Activated CD8-positive, alpha-beta memory T cell treated with anti-CD3 and anti-CD28 coated beads, Interleukin-2, amount 50 U/mL, for 1 hour (primary cell): ENCODE measurements at regions not wholly inside any gene's neighbourhood (a gene's known extent, or its start where the extent isn't known, plus 50 kb on each side); places are given as distances from the start of the nearest gene placed in this dataset.

ENCODE experiments used
- DNase-seq: peaks from one replicate; pipeline ENCODE4 v3.0.0-alpha.2; 2020; ENCODE audit errors: extremely low read depth

DNA sequence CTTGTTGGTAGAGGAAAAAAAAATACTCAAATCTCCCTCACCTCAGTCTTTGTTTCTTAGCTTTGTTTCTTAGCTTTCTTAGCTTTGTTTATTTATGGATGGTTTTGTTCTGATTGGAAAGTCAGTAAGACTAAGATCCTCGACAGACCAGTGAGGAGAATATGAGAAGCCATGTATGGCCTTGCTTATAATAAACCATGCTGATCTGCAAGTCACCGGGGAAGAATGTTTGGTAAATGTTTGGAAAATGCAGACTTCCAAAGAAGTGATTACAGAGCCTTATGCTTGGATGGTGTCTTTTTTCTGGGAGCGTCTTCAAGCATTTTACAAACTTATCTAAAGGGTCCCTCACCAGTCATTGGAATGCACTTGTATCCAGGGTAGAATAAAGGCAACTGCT lies 90.1 kb upstream of the NOCT start:
- DNase-seq = no peak

DNA sequence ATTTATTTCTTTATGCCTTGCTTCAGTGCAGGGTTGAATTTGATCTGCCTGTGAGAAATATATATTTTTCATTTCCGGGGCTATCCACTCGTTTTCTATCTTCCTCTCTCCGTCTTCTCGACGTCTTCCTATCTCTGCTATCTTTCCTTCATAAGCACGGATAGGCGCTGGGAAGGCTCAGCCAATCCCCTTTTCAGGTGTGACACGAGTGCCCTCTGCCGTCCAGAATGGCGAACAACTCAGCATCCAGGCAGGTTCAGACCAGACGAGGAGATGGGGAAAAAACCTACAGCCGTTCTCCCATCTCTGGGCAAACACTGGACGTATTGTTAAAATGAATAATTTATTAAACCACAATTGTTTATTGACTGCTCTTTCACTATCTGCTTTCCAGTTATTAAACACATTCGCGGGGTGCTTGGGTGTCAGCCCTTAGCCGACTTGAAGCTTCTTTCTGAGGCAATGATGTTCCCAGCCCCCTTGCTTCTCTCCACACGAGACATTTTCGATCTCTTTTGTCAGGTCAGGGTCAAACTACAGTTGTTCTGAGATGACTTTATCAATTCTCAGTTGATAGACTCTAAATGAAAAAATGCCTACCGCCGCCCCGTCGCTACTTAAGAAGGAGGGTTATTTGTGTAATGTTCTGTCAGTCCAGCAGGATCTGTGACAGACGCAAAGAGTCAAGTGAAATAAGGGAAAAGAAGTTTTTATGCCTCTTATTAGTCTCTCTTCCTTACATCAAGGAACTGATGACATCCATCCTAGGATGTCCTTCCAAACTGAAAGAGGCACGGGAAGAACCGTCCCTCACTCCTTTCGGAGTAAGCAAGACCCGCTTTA lies 96.3 kb upstream of the NOCT start:
- DNase-seq = no peak

DNA sequence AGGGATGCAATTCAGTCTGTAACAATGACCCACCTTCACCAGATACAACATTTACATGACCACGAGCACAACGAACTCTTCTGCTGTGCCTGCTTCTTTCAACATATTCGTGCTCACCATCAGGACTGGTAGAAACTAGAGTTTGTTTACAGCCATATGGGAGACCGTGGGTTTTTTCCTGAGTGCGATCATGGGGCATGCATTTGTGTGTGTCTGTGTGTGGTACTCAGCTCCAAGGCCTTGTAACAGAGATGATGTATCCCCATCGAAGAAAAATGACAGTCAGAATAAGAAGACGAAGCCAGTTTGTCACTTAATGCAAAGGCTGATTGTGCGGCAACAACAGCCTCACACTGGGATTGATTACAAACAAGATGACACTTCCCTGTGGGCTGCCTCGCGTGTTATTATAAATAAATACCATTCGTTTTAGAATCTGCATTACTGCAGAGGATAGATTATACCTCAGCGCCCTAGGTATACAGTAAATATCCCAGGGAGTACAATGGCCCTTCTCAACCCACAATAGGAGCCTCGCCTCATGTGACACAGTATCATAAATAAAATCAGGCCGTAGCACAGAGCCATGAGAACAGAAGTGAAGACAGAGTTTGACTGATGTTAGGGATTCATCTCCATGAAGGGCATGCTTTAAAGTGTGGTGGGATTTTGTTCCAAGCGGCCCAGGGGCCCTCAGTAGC lies 97.3 kb upstream of the NOCT start:
- DNase-seq = no peak

DNA sequence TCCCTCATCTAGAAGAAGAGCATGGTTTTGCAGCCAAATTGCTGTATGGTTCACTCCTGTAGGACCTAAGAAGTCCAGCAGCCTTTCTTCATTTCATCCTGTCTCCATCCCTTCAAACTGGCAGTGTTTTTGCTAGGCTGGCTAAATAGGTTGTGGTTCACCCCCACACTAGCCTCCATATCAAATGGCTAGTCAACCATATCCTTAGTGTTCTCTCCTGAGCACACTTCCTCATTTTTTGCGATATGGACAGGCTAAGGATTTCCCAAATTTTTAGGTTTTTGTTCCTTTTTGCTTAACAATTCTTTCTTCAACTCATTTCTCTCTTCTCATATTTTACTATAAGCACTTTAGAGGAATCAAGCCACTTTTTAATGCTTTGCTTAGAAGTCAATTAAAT lies 98.8 kb upstream of the NOCT start:
- DNase-seq = no peak

DNA sequence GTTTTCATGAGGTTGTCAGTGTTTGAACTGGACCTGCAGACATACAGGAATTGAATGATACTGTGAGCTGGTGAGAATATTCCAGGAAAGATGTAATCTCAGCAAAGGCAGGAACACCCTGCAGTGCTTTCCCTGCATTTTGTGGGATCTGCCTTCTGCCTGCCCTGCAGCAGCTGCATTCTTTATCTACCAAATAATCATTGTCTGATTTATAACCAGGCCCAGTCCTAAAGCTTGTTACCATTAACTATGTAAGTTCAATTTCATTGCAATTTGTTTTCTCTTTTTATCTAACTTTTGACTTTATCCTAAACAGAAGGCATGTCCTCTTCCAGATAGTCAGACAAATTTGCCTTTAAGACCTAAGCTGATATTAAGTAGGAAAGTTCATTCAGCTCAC lies 99.8 kb upstream of the NOCT start:
- DNase-seq = no peak

DNA sequence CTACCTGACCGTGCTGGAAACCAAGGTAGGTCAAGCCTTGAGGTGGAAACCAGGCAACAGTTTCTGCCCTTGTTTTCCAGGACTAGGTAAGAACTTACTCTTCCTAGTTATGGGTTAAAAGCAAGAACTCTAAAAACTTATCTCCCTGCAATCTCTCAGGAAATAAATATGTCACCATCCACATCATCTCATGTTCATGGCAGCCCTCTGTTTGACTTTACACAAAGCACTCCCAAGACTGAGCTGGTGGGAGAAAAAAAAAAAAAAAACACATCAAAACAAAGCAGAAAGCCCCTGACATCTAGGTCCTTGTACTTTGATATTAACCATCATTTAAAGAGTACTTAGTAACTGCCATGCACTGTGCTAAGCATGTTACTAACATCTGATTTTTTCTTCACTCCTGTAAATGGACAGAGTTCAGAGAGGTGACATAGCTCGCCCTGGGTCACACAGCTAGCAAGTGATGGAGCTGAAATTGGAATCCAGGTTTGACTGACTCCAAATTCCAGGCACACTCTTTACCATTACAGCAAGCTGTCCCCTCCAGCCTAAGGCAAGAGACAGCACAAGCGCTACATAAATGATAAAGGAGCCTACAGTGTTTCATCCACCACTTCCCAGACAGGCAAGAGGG lies 102.8 kb upstream of the NOCT start:
- no peak for DNase-seq

DNA sequence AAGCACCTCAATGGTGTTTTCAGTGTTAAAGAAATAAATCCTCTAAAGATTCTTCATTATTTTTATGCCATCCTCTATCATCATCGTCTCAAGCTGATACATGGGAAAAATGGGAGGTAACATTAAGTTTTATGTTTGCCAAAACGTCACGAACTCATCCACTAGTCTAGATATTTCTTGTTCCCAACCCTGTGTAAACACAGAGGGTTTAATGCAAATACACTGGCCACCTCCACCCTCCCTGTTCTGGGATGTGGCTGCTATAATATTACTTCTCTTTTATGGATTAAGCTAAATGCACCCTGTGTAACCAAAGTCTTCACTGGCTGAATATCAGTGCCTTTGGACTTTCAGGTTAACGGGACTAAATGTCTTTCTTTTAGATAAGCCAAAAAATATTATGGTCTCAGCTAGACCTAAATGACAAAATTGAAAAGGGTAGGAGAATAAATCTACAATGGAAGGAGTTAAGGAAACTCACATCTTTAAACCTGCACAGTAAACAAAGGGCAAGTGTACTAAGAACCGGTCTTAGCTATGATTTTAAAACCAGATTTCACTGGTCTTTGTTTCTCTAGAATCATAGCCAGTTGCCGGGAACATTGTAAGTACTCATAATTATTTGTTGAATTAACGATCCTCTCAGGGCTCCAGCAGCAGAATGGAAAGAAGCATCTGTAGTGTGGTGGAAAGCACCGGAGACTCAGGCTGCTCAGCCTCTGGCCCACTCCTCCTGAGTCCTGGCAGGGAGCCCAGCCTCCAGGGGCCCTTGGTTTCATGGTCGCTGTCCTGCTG lies 103.5 kb upstream of the NOCT start:
- DNase-seq = no peak

DNA sequence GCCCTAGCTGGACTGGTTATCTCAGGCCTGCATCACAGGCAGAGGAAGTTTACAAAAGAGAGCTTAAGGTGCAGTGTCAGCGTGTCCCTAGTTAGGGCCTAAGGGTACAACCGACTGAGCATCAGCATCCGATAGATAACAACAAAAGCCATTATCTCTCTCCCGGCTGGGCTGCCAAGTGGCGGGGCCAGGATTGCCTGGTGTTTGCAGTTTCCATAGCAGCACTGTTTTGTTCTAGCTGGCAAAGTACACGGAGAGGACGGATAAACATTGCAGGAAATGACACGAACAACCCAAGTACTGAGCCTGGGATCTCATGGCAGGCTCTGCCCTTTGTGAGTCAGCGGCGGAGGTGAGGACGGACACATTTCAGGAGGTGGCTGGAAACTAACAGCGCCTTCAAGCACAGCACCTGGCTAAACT lies 104.7 kb upstream of the NOCT start:
- no peak for DNase-seq

DNA sequence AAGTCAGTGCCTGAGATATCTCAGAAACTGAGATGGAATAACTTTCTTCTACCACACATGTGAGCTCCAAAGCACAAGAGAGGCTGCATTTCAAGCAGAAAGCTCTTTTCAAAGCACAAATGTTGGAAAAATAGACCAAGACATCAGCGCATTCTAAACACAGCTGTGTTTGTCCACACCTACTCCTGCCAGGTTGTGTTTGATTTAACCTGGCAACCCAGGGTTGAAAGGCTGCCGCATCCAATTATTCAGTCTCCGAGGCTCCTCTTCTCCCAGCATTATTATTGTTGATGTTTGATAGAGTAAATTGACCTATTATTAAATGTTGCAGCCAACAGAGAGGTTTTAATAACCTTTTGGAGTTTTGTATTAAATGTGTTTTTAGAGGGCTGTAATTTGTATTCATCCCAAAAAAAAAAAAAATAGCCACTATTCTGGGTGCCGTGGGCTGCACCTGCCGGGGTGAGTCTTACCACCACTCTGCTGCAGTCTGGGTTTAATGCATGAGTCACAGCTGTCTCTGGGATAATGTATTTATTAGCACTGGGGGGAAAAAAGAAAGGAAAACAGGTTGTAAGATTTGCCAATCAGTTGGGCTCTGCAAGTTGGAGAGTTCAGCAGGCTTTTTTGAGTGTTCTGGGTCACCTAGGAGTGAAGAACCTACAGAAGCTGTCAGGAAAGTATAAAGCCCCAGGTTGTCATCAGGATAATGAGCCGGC lies 105.2 kb upstream of the NOCT start:
- DNase-seq = no peak

DNA sequence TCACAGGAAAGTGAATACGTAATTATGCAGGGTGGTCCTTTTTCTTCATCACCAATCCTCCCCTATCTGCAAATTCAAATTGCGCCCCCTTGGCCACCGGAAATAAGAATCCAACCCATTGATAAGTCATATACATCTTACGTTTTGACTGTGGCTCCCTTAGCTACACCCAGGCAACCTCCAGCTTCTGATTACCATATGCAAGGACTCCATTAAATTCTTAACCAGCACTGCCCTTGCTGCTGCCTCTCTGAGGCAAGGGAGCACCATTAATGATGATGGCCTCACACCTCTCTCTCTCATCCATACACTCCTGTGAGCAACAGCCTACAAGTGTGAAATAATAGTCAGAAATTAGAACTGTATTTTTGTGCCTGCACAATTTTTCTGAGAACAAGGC lies 106.0 kb upstream of the NOCT start:
- DNase-seq = no peak

DNA sequence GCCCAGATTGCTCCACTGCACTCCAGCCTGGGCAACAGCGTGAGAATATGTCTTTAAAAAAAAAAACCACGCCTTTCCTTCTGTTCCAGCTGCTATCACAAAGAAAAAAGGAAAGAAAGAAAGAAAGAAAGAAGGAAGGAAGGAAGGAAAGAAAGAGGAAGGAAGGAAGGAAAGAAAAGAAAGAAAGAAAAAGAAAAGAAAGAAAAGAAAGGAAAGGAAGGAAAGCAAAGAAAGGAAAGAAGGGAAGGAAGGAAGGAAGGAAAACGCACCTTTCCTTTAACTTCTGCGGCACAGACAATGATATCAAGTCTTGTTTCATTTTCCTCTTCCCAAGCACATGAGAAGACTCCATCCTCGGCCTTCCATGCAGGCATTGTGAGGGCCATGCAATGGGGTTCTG lies 107.4 kb upstream of the NOCT start:
- DNase-seq = no peak

DNA sequence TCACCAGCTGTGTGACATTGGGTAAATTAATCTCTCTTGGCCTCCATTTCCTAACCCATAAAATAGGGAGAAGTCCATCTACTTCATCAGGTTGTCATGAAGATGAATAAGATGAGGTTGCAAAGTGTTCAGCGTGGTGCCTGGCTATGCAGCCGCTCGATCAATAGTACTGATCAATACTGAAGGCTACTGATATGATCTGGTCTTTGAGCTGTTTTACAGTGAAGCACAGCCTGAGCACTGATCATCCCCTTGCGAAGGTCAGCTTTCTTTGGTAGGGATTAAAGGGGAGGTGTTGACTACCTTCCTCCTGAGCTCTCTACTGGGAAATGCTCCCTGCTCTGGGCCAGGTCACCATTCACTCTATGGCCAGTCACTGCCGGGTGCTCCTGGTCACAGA lies 108.4 kb upstream of the NOCT start:
- no peak for DNase-seq

DNA sequence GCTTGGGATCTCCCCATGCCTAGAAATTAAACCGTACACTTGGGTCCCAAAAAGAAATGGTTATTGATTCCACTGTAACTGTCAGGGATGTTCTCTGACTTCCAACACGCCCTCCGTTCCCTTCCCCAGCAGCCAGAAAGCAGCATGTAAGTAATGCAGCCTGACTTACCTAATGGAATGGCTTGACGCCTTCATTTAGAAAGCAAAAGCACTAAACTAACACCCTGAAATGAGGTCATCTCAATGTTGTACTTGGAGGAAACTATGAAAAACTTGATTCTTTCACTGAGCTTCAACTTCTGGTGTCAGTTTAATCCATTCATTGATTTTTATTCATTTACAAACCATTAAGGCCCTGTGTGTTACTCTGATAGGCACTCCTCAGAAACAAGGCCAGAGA lies 110.8 kb upstream of the NOCT start:
- DNase-seq = no peak

DNA sequence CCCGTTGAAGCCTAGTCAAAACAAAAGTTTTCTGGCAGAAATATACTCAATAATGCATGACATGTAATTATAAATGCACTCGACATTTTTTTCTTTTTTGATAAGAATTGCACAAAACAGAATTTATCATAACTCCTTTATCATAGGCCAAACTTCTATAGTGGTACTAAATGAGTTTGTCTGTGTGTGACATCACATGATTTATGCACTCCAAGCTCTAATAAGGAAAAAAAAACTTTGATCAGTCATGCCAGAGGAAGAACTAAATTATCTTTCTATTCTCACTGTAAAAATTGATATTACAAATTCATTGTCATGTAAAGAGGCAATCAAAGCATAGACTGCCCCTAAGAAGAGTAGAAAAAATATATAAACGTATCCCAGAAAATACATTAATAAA lies 112.4 kb upstream of the NOCT start:
- DNase-seq = no peak

DNA sequence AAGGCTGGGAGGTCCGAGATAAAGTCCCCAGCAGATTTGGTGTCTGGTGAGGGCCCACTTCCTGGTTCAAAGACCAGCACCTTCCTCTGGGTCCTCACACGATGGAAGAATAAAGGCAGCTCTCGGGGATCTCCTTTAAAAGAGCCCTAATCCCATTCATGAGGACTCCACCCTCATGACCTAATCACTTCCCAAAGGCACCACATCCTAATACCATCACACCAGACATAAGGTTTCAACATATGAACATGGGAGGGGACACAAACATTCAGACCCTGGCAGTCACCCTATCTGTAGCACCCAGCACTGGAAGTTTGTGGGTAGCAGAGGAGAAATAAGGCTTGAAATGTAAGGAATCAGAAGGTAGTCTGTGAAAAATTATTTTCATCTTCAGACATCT lies 112.9 kb upstream of the NOCT start:
- no peak for DNase-seq

DNA sequence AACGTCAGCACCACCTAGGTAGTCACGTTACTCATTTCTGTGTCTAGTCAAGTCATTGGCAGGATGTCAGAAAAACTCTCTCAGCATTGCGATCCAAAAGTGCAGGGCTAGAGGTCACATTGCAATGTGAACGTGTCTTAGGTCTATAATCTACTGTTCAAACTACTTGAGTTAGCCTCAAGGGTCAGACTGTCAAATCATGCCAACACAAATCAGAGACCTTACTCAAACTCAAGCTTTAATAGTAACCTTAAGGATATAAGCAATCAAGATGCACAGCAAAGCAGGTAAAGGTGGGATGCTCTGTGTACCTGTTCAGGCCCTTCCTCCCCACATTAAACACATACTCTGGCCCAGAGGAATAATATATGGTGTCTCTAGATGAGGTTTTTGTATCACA lies 114.4 kb upstream of the NOCT start:
- DNase-seq = no peak

DNA sequence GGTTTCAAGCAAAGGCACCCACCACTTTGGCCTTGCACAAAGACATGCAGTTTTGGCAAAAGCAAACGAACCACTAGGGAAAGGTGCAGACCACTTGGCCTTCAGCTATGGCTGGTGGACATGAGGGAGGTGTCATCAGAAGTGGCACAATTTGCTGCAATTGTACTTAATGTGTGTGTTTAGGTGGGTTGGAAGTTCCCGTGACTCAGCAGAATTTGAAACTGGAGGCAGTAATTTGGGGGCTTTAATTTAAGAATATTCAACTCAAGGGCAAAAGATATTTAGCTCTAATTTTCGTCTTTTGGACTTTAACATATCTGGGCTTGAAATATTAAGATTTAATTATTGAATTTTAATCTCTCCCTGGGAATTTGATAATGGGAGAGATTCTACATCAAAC lies 115.6 kb upstream of the NOCT start:
- no peak for DNase-seq

DNA sequence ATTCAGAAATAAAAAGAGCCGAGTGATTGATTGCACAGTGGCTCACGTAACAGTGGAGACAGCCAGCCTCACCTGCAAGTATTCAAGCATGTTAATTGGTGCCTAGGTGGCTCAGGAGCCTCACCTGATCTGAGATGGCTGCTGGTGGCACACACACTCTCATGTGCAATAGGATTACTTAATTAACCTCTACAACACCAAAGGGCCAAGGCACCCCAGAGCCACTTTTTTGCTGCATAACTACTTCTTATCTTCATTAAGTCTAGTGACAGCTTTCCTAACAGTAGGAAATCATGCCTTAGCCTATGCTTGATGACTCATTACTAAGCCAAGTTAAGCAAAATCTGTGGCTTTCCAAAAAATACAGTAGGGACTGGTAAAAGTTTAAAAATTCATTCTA lies 117.3 kb upstream of the NOCT start:
- no peak for DNase-seq

DNA sequence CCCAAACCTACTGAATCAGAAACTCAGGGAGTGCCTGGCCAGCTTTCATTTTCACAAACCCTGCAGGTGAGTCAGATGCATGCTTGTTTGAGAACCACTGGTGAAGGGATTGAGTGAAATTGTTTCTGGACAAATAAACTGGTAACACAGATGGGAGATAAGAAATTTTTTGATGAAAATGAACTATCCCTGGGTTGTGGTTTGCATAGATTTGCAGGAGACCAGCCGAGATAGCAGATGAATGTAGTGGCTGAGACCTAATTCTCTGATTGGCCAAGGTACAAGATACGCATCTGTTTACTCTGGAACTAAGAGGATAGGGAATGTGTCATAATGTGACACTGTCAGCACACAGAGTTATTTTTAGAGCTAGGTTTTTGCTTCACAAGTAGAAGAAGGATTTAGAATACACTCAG lies 117.8 kb upstream of the NOCT start:
- no peak for DNase-seq

DNA sequence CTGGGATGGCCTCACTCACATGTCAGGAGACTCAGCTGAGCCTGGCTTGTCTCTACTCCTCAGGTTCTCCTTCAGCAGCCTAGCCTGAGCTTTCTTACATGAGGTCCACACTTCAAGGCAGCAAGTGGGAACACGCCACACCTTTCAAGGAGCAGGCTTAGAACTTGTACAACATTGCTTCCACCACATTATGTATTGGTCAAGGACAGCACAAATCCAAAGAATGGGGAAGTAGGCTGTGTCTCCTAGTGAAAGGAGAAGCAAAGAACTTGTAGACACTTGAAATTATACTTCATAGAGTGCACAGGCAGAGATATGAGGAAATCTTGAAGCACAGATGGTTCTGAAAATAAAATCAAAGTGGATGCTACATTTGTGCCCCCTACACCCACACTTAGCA lies 120.9 kb upstream of the NOCT start:
- DNase-seq = no peak

DNA sequence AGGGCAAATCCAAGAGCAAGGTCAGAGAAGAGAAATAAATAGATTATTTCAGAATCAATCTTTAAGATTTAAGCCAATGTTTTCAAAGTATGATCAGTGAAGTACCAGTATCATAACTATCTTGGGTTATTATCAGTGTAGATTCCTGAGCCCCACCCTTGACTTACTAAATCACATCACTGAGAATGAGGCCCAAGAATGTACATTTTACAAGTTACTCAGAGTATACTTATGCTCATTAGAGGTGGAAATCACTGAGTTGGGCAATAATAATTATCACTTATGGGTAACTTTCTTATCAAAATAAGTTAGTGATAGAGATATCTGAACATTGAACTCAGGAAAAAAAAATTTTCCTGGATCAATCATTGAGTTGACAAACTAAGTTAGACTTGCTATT lies 121.6 kb upstream of the NOCT start:
- DNase-seq = no peak
